B cell (primary cell): ENCODE measurements at regions not wholly inside any gene's neighbourhood (a gene's known extent, or its start where the extent isn't known, plus 50 kb on each side); places are given as distances from the start of the nearest gene placed in this dataset.

Source experiments
- ATAC-seq: fragments of 200-7000 bp; cut with Tn5 transposase; one replicate; pipeline ENCODE4 v1.10.0; 2021; ENCODE audit warnings: low read depth, mild to moderate bottlenecking, moderate number of reproducible peaks, moderate library complexity
- CTCF ChIA-PET: fragments of 350-600 bp; sonication (Branson Sonifier 250); formaldehyde crosslinking; loops from one replicate; lab custom pipeline; 2021; ENCODE audit warnings: antibody characterized with exemption, inconsistent platforms; lab: Charles Lee
- POLR2A ChIA-PET: fragments of 350-600 bp; sonication (Branson Sonifier 250); formaldehyde crosslinking; loops from one replicate; lab custom pipeline; 2021; ENCODE audit warnings: antibody characterized with exemption; lab: Charles Lee
- DNase-seq: peaks from one replicate; pipeline ENCODE4 v3.0.0; 2013
- H2AFZ ChIP-seq: 2 replicates; pipeline ENCODE4 v1.6.1; 2012; ENCODE audit warnings: mild to moderate bottlenecking, low read depth, low read length; ENCODE audit not compliant: insufficient read depth, poor library complexity, severe bottlenecking
- H3K27ac ChIP-seq, 2 donors: 1 replicate in 1 of 2; 2 replicates in 1 of 2; pipeline ENCODE4 v1.5.1; 2012 to 2013; ENCODE audit warnings: low read length in 2 of 2, mild to moderate bottlenecking in 2 of 2, moderate library complexity in 1 of 2
- H3K27me3 ChIP-seq, 4 experiments: fragments of 200-600 bp in 1 of 4; sonication (generic) in 1 of 4; replicated peaks in 1 of 4; 1 replicate in 2 of 4; 2 replicates in 2 of 4; pipeline versions ENCODE4 v1.6.1 to v1.7.0; 2013 to 2016; ENCODE audit warnings: low read length in 3 of 4, mild to moderate bottlenecking in 2 of 4, mixed read lengths in 1 of 4, moderate library complexity in 1 of 4; ENCODE audit not compliant: insufficient read depth in 4 of 4, control insufficient read depth in 3 of 4; ENCODE audit errors: control extremely low read depth in 1 of 4
- H3K36me3 ChIP-seq, 2 experiments: replicated peaks in 1 of 2; 1 replicate in 1 of 2; 2 replicates in 1 of 2; pipeline versions ENCODE4 v1.6.1 to v1.7.1; 2013; ENCODE audit warnings: low read length in 1 of 2; ENCODE audit not compliant: insufficient read depth in 2 of 2, control insufficient read depth in 1 of 2; ENCODE audit errors: control extremely low read depth in 1 of 2, extremely low read depth in 1 of 2
- H3K4me1 ChIP-seq, 2 donors: fragments of 200-600 bp in 1 of 2; sonication (generic) in 1 of 2; 1 replicate in 1 of 2; 2 replicates in 1 of 2; pipeline versions ENCODE4 v1.5.1 to v1.6.1; 2013 to 2017; ENCODE audit warnings: low read length in 2 of 2; ENCODE audit not compliant: control insufficient read depth in 2 of 2, insufficient read depth in 2 of 2
- H3K4me2 ChIP-seq: replicated peaks from 2 replicates; pipeline ENCODE3; 2012; ENCODE audit warnings: mild to moderate bottlenecking, low read depth, low read length; ENCODE audit not compliant: poor library complexity, severe bottlenecking
- H3K4me3 ChIP-seq, 5 experiments: fragments of 200-600 bp in 1 of 5; sonication (generic) in 1 of 5; 1 replicate in 3 of 5; 2 replicates in 2 of 5; pipeline versions ENCODE4 v1.5.1 to v1.7.0; 2011 to 2016; ENCODE audit warnings: low read length in 4 of 5, mild to moderate bottlenecking in 4 of 5, low read depth in 2 of 5, control low read depth in 1 of 5, moderate library complexity in 1 of 5; ENCODE audit not compliant: insufficient read depth in 1 of 5; ENCODE audit errors: control extremely low read depth in 1 of 5, extremely low read depth in 1 of 5
- H3K79me2 ChIP-seq: fragments of 200-600 bp; sonication (generic); one replicate; pipeline ENCODE4 v1.6.0; 2016; ENCODE audit warnings: low read length; ENCODE audit not compliant: control insufficient read depth, insufficient read depth
- H3K9ac ChIP-seq: fragments of 200-600 bp; sonication (generic); 2 replicates; pipeline ENCODE4 v1.6.1; 2017; ENCODE audit warnings: mild to moderate bottlenecking, low read length, moderate library complexity
- H3K9me3 ChIP-seq, 3 donors: one replicate each; pipeline versions ENCODE4 v1.6.1 to v1.7.1; 2013; ENCODE audit warnings: low read length in 2 of 3; ENCODE audit not compliant: control insufficient read depth in 2 of 3, insufficient read depth in 1 of 3; ENCODE audit errors: control extremely low read depth in 1 of 3
- H4K20me1 ChIP-seq: 2 replicates; pipeline ENCODE4 v1.6.0; 2012; ENCODE audit warnings: mild to moderate bottlenecking, low read length; ENCODE audit not compliant: insufficient read depth, control insufficient read depth, poor library complexity, severe bottlenecking
- H3K27ac Mint-ChIP-seq: one replicate; pipeline ENCODE4 v1.8.0; 2021; ENCODE audit warnings: mixed read lengths
- H3K27me3 Mint-ChIP-seq: one replicate; pipeline ENCODE4 v1.8.0; 2021; ENCODE audit warnings: mixed read lengths
- H3K4me1 Mint-ChIP-seq: one replicate; pipeline ENCODE4 v1.8.0; 2021; ENCODE audit warnings: mixed read lengths
- H3K4me3 Mint-ChIP-seq: one replicate; pipeline ENCODE4 v1.8.0; 2021; ENCODE audit warnings: mixed read lengths
- H3K9me3 Mint-ChIP-seq: one replicate; pipeline ENCODE4 v1.8.0; 2022; ENCODE audit warnings: mixed read lengths; ENCODE audit not compliant: insufficient read depth
- EZH2 ChIP-seq: IDR thresholded peaks from 2 replicates; pipeline ENCODE4 v1.6.1; 2012; ENCODE audit warnings: borderline replicate concordance, low read depth, mild to moderate bottlenecking, moderate library complexity, low read length; ENCODE audit not compliant: insufficient read depth, poor library complexity, severe bottlenecking
- intact Hi-C: fragments of 100-400 bp; cut with micrococcal nuclease; formaldehyde crosslinking; loops from one replicate; pipeline ENCODE4 v1.10.0; 2022
- TF ChIP-seq, protein P1 (sequence below): fragments of 200-600 bp; IDR thresholded peaks from one replicate; pipeline ENCODE4 v1.8.0; 2022; ENCODE audit warnings: antibody characterized with exemption, mild to moderate bottlenecking

DNA sequence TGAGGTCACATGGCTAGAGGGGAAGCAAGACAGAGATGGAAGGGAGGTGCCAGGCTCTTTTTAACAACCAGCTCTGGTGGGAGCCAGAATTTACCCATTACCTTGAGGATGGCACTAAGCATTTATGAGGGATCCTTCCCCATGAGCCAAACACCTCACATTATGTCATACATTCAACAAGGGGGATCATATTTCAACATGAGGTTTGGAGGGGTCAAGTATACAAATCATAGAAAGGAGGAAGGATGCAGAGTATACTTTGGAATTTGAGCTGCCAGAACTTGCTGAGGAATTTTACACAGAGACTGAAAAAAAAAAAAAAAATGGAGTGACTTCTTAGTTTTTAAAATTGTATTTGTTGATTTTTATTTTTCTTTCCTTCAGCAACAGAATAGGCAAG is 891.4 kb downstream of the CCDC85A start:
- Histone ChIP-seq H3K79me2 (no peaks in the 10 kb centered on the region), H3K36me3 (no peaks in the 10 kb centered on the region), H3K4me1 (no peaks in the 10 kb centered on the region), H3K9me3 (no peaks in the 10 kb centered on the region), H3K4me2 (no peak overlapping the region), H3K27me3 (no peaks in the 10 kb centered on the region), H3K9ac (no peak overlapping the region), H3K4me3 (no peak overlapping the region), H2AFZ (no peak overlapping the region), H4K20me1 (no peaks in the 10 kb centered on the region), H3K27ac (no peak overlapping the region)
- intact Hi-C loops: no loop called here
- Mint-ChIP-seq H3K9me3 (peaks cover 6% of the 10 kb centered on the region), H3K27me3 (no peaks in the 10 kb centered on the region), H3K27ac (no peak overlapping the region), H3K4me1 (no peaks in the 10 kb centered on the region), H3K4me3 (no peak overlapping the region)
- POLR2A ChIA-PET: no interaction called here
- TF ChIP-seq, protein P1, sequence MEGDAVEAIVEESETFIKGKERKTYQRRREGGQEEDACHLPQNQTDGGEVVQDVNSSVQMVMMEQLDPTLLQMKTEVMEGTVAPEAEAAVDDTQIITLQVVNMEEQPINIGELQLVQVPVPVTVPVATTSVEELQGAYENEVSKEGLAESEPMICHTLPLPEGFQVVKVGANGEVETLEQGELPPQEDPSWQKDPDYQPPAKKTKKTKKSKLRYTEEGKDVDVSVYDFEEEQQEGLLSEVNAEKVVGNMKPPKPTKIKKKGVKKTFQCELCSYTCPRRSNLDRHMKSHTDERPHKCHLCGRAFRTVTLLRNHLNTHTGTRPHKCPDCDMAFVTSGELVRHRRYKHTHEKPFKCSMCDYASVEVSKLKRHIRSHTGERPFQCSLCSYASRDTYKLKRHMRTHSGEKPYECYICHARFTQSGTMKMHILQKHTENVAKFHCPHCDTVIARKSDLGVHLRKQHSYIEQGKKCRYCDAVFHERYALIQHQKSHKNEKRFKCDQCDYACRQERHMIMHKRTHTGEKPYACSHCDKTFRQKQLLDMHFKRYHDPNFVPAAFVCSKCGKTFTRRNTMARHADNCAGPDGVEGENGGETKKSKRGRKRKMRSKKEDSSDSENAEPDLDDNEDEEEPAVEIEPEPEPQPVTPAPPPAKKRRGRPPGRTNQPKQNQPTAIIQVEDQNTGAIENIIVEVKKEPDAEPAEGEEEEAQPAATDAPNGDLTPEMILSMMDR: no peak
- no peak for TF ChIP-seq EZH2
- ATAC-seq: no peak
- no peak for DNase-seq
- CTCF ChIA-PET: no interaction called here

DNA sequence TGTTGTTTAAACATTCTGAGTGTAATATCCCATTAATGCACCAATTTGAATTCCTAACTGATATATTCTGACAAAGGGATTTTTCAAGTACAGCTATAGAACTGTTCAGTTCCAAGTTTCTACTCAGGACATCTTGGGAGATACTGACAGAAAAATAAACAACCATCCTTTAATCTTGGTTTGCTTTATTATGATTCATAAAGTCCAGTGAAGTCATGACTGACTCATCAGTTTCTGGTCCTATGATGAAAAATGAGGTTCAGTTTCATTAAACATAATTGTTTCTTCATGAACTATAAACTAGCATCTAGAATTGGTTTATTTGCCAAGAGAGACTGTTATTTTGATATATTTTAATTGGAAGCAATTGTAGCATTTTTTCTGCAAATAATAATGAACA is 896.2 kb downstream of the CCDC85A start:
- ChIA-PET POLR2A (no interaction called here), CTCF (interaction anchor here (0.6 kb wide), 1 partner anchor 130 kb away, joined by 3 read pairs; no protein-coding TSS in a partner anchor)
- no peaks in the 10 kb centered on the region for H3K36me3 ChIP-seq
- H3K27ac ChIP-seq: no peak overlapping the region
- no peak overlapping the region for H3K4me2 ChIP-seq
- Mint-ChIP-seq H3K9me3 (peaks cover 10% of the 10 kb centered on the region), H3K4me1 (no peaks in the 10 kb centered on the region), H3K4me3 (no peak overlapping the region), H3K27ac (no peak overlapping the region), H3K27me3 (no peaks in the 10 kb centered on the region)
- TF ChIP-seq, protein P1: no peak
- TF ChIP-seq EZH2: no peak
- H3K9me3 ChIP-seq: peaks cover 0 to 18% (median 1%) of the 10 kb centered on the region in 3 donors
- intact Hi-C loops: no loop called here
- DNase-seq (no peak), ATAC-seq (no peak)
- no peaks in the 10 kb centered on the region for H3K79me2 ChIP-seq
- no peak overlapping the region for H2AFZ ChIP-seq
- H3K4me1 ChIP-seq: no peaks in the 10 kb centered on the region
- no peaks in the 10 kb centered on the region for H3K27me3 ChIP-seq
- no peak overlapping the region for H3K4me3 ChIP-seq
- no peak overlapping the region for H3K9ac ChIP-seq
- H4K20me1 ChIP-seq: no peaks in the 10 kb centered on the region
